H1 (cell line): ENCODE measurements at regions not wholly inside any gene's neighbourhood (a gene's known extent, or its start where the extent isn't known, plus 50 kb on each side); places are given as distances from the start of the nearest gene placed in this dataset.

Experiments
- CEBPB ChIP-seq: IDR thresholded peaks from 2 replicates; pipeline ENCODE4 v1.6.1; 2012; ENCODE audit warnings: low read depth, low read length
- CTCF ChIP-seq, 3 experiments: IDR thresholded peaks; 1 replicate in 2 of 3; 2 replicates in 1 of 3; pipeline versions ENCODE4 v1.5.1 to v1.6.1; 2011; ENCODE audit warnings: low read length in 3 of 3, mild to moderate bottlenecking in 3 of 3, inconsistent platforms in 2 of 3, low read depth in 1 of 3, moderate library complexity in 1 of 3; ENCODE audit not compliant: insufficient read depth in 1 of 3; ENCODE audit errors: control extremely low read depth in 1 of 3
- RBBP5 ChIP-seq: IDR thresholded peaks from 2 replicates; pipeline ENCODE4 v1.7.1; 2012; ENCODE audit warnings: low read depth, mild to moderate bottlenecking, inconsistent platforms, low read length, moderate library complexity, borderline replicate concordance

- TF ChIP-seq CTCF (IDR thresholded peaks at IDR 0.05; ENCODE audit: control extremely low read depth in 1 of 3, insufficient read depth in 1 of 3, low read depth in 1 of 3, low read length in 3 of 3) (no peak), RBBP5 (no peak), CEBPB (no peak)
These were observed 1074.5 kb upstream of the PRKX start for GRCh38 chrX:4787971-4788370.
